ENCODE measurements at regions not wholly inside any gene's neighbourhood (a gene's known extent, or its start where the extent isn't known, plus 50 kb on each side); places are given as distances from the start of the nearest gene placed in this dataset.

DNA sequence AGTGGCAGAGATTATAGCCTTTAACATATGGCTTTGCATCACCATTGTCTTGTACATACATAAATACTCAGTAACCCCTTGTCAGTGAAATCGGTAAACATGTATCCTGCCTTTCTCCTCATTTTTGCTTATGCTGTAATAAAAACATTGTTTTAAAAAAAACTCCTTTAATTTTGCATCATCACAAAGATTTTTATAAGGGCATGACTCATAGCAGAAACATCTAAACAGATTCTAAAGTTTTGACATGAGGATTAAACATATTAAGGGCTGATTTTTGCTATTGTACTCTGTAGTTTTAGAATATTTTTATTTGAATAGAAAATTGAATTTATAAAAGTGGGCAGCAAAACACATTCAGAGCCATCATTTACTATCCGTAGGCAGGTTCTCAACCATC, 275.9 kb downstream of the ZIC4 start:
- no peaks in the 10 kb centered on the region for H3K27me3 ChIP-seq (ENCODE audit: control insufficient read depth, insufficient read depth, low read length)
- POLR2A ChIA-PET: no interaction called here
- TF ChIP-seq TCF7L2 (IDR thresholded peaks at IDR 0.05; ENCODE audit: low read depth, low read length) (no peak), SIN3A (IDR thresholded peaks at IDR 0.05; ENCODE audit: borderline replicate concordance, insufficient read depth, low read depth, low read length) (no peak), POLR2AphosphoS5 (IDR thresholded peaks at IDR 0.05; ENCODE audit: low read depth, low read length) (no peak)
- TF ChIP-seq, protein P1, sequence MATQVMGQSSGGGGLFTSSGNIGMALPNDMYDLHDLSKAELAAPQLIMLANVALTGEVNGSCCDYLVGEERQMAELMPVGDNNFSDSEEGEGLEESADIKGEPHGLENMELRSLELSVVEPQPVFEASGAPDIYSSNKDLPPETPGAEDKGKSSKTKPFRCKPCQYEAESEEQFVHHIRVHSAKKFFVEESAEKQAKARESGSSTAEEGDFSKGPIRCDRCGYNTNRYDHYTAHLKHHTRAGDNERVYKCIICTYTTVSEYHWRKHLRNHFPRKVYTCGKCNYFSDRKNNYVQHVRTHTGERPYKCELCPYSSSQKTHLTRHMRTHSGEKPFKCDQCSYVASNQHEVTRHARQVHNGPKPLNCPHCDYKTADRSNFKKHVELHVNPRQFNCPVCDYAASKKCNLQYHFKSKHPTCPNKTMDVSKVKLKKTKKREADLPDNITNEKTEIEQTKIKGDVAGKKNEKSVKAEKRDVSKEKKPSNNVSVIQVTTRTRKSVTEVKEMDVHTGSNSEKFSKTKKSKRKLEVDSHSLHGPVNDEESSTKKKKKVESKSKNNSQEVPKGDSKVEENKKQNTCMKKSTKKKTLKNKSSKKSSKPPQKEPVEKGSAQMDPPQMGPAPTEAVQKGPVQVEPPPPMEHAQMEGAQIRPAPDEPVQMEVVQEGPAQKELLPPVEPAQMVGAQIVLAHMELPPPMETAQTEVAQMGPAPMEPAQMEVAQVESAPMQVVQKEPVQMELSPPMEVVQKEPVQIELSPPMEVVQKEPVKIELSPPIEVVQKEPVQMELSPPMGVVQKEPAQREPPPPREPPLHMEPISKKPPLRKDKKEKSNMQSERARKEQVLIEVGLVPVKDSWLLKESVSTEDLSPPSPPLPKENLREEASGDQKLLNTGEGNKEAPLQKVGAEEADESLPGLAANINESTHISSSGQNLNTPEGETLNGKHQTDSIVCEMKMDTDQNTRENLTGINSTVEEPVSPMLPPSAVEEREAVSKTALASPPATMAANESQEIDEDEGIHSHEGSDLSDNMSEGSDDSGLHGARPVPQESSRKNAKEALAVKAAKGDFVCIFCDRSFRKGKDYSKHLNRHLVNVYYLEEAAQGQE (IDR thresholded peaks at IDR 0.05; ENCODE audit: insufficient read depth in 1 of 2, low read depth in 2 of 2, low read length in 1 of 2): no peak
- TF ChIP-seq, protein P2, sequence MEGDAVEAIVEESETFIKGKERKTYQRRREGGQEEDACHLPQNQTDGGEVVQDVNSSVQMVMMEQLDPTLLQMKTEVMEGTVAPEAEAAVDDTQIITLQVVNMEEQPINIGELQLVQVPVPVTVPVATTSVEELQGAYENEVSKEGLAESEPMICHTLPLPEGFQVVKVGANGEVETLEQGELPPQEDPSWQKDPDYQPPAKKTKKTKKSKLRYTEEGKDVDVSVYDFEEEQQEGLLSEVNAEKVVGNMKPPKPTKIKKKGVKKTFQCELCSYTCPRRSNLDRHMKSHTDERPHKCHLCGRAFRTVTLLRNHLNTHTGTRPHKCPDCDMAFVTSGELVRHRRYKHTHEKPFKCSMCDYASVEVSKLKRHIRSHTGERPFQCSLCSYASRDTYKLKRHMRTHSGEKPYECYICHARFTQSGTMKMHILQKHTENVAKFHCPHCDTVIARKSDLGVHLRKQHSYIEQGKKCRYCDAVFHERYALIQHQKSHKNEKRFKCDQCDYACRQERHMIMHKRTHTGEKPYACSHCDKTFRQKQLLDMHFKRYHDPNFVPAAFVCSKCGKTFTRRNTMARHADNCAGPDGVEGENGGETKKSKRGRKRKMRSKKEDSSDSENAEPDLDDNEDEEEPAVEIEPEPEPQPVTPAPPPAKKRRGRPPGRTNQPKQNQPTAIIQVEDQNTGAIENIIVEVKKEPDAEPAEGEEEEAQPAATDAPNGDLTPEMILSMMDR (IDR thresholded peaks at IDR 0.05): no peak

DNA sequence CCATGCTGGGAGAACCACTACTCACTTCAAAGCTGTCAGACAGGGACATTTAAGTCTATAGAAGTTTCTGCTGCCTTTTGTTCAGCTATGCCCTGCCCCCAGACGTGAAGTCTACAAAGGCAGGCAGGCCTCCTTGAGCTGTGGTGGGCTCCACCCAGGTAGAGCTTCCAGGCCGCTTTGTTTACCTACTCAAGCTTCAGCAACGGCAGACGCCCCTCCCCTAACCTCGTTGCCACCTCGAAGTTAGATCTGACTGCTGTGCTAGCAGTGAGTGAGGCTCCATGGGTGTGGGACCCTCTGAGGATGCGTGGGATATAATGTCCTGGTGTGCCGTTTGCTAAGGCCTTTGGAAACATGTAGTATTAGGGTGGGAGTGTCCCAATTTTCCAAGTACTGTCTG, 276.7 kb downstream of the ZIC4 start:
- ATAC-seq (no peak), DNase-seq (ENCODE audit: low read depth, low spot score) (no peak)
- no peak for TF ChIP-seq SIN3A (IDR thresholded peaks at IDR 0.05; ENCODE audit: borderline replicate concordance, insufficient read depth, low read depth, low read length)
- TF ChIP-seq POLR2AphosphoS5 (IDR thresholded peaks at IDR 0.05; ENCODE audit: low read depth, low read length): no peak
- TF ChIP-seq, protein P2 (IDR thresholded peaks at IDR 0.05): no peak
- TF ChIP-seq, protein P1 (IDR thresholded peaks at IDR 0.05; ENCODE audit: insufficient read depth in 1 of 2, low read depth in 2 of 2, low read length in 1 of 2): no peak
- TF ChIP-seq TCF7L2 (IDR thresholded peaks at IDR 0.05; ENCODE audit: low read depth, low read length): no peak
- ChIA-PET POLR2A (no interaction called here), CTCF (no interaction called here)
- intact Hi-C loops (cut with micrococcal nuclease; ENCODE audit: unreplicated experiment) (no loop called here), in situ Hi-C loops (cut with HindIII; ENCODE audit: low pct_unique_long_range_greater_than_20kb, low sequenced_read_pairs) (no loop called here)
- no peaks in the 10 kb centered on the region for H3K9me3 ChIP-seq (ENCODE audit: control insufficient read depth, insufficient read depth, low read depth, low read length)
- H3K27me3 ChIP-seq (ENCODE audit: control insufficient read depth, insufficient read depth, low read length): no peaks in the 10 kb centered on the region
- H3K27ac ChIP-seq (ENCODE audit: low read length): no peak overlapping the region
- H3K4me3 ChIP-seq (ENCODE audit: low read depth in 2 of 2, low read length in 2 of 2): no peak overlapping the region
- H3K36me3 ChIP-seq (ENCODE audit: control insufficient read depth, insufficient read depth, low read length): no peaks in the 10 kb centered on the region
- BruUV-seq (replicated peaks): no TSS peak
- H3K4me1 ChIP-seq (ENCODE audit: control insufficient read depth, insufficient read depth, low read length): no peaks in the 10 kb centered on the region

More for the DNA sequence above, 275.9 kb downstream of the ZIC4 start:
- Histone ChIP-seq H3K4me3 (ENCODE audit: low read depth in 2 of 2, low read length in 2 of 2) (no peak overlapping the region), H3K4me1 (ENCODE audit: control insufficient read depth, insufficient read depth, low read length) (no peaks in the 10 kb centered on the region), H3K36me3 (ENCODE audit: control insufficient read depth, insufficient read depth, low read length) (no peaks in the 10 kb centered on the region), H3K27ac (ENCODE audit: low read length) (no peak overlapping the region), H3K9me3 (ENCODE audit: control insufficient read depth, insufficient read depth, low read depth, low read length) (no peaks in the 10 kb centered on the region)
- no peak for ATAC-seq
- intact Hi-C loops (cut with micrococcal nuclease; ENCODE audit: unreplicated experiment): no loop called here
- no TSS peak for BruUV-seq (replicated peaks)
- in situ Hi-C loops (cut with HindIII; ENCODE audit: low pct_unique_long_range_greater_than_20kb, low sequenced_read_pairs): no loop called here
- no peak for DNase-seq (ENCODE audit: low read depth, low spot score)
- CTCF ChIA-PET: no interaction called here
